Fibroblast of lung (primary cell): ENCODE measurements at regions not wholly inside any gene's neighbourhood (a gene's known extent, or its start where the extent isn't known, plus 50 kb on each side); places are given as distances from the start of the nearest gene placed in this dataset.

ENCODE experiments used
- DNase-seq, 2 donors: peaks; one replicate each; pipeline versions ENCODE4 v3.0.0 to v3.0.0-alpha.2; 2010; ENCODE audit warnings: low read depth in 2 of 2
- H2AFZ ChIP-seq: 2 replicates; pipeline ENCODE4 v1.5.1; 2012; ENCODE audit warnings: low read length, control low read depth, inconsistent platforms
- H3K27ac ChIP-seq: 2 replicates; pipeline ENCODE4 v1.5.1; 2011; ENCODE audit warnings: low read length, control low read depth; ENCODE audit not compliant: insufficient read depth
- H3K27me3 ChIP-seq: 2 replicates; pipeline ENCODE4 v1.5.1; 2011; ENCODE audit warnings: mild to moderate bottlenecking, low read length; ENCODE audit not compliant: control insufficient read depth, insufficient read depth
- H3K36me3 ChIP-seq: 2 replicates; pipeline ENCODE4 v1.5.1; 2011; ENCODE audit warnings: low read length; ENCODE audit not compliant: control insufficient read depth, insufficient read depth
- H3K4me1 ChIP-seq: 2 replicates; pipeline ENCODE4 v1.5.1; 2011; ENCODE audit warnings: low read length; ENCODE audit not compliant: control insufficient read depth, insufficient read depth; ENCODE audit errors: extremely low read depth
- H3K4me2 ChIP-seq: 2 replicates; pipeline ENCODE4 v1.5.1; 2011; ENCODE audit warnings: low read length, control low read depth; ENCODE audit not compliant: insufficient read depth; ENCODE audit errors: extremely low read depth
- H3K4me3 ChIP-seq, 4 experiments: fragments of 200-600 bp in 1 of 4; sonication (generic) in 1 of 4; replicated peaks in 1 of 4; 2 replicates each; pipeline ENCODE4 v1.5.1; 2011 to 2016; ENCODE audit warnings: low read length in 4 of 4, low read depth in 3 of 4, mild to moderate bottlenecking in 3 of 4, control low read depth in 2 of 4, inconsistent platforms in 1 of 4, mixed read lengths in 1 of 4; ENCODE audit not compliant: insufficient read depth in 1 of 4; ENCODE audit errors: control extremely low read depth in 1 of 4
- H3K79me2 ChIP-seq: 2 replicates; pipeline ENCODE4 v1.5.1; 2012; ENCODE audit warnings: mild to moderate bottlenecking, low read length, inconsistent platforms; ENCODE audit not compliant: control insufficient read depth, insufficient read depth
- H3K9ac ChIP-seq: 2 replicates; pipeline ENCODE4 v1.5.1; 2011; ENCODE audit warnings: mild to moderate bottlenecking, low read length, control low read depth; ENCODE audit not compliant: insufficient read depth
- H3K9me3 ChIP-seq: 2 replicates; pipeline ENCODE4 v1.5.1; 2012; ENCODE audit warnings: low read depth, low read length; ENCODE audit not compliant: control insufficient read depth, insufficient read depth
- H4K20me1 ChIP-seq: 2 replicates; pipeline ENCODE4 v1.5.1; 2011; ENCODE audit warnings: low read length; ENCODE audit not compliant: control insufficient read depth, insufficient read depth; ENCODE audit errors: extremely low read depth
- CTCF ChIP-seq, 2 donors: IDR thresholded peaks in 1 of 2; conservative IDR thresholded peaks in 1 of 2; 1 replicate in 1 of 2; 2 replicates in 1 of 2; pipeline ENCODE4 v1.5.1; 2011 to 2012; ENCODE audit warnings: low read length in 2 of 2, control low read depth in 1 of 2, inconsistent platforms in 1 of 2, low read depth in 1 of 2, mild to moderate bottlenecking in 1 of 2
- EZH2 ChIP-seq: IDR thresholded peaks from 2 replicates; pipeline ENCODE4 v1.5.1; 2012; ENCODE audit warnings: low read length, control low read depth, mild to moderate bottlenecking; ENCODE audit errors: missing control alignments

DNA sequence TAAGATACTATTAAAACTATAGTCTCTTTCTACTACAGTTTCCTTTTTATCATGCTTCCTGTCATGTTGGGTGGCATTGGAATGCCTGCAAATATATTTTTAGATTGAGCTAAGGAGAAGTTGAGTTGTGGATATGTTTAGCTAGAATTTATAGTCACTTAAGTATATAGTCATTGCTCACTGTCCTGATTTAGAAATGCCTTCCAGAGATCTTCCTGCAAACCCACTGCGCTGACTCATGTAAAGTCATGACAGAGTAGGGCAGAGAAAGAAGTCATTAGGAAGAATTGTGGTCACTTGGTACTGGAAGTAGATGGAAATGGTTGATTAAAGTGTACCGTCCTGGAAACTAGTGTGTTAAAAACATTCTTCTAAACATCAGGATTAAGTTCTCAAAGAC, 490.3 kb upstream of the PABPC4L start:
- Histone ChIP-seq H2AFZ (no peak overlapping the region), H3K9me3 (no peaks in the 10 kb centered on the region), H3K27ac (no peak overlapping the region), H3K4me3 (no peak overlapping the region), H3K4me2 (no peak overlapping the region), H4K20me1 (no peaks in the 10 kb centered on the region), H3K36me3 (no peaks in the 10 kb centered on the region), H3K27me3 (no peaks in the 10 kb centered on the region), H3K4me1 (no peaks in the 10 kb centered on the region), H3K9ac (no peak overlapping the region), H3K79me2 (no peaks in the 10 kb centered on the region)
- peak in 1 of 2 donors; percentile 60 for DNase-seq
- no peak for TF ChIP-seq EZH2
- no peak for TF ChIP-seq CTCF (conservative IDR thresholded peaks at IDR 0.05 in 1 of 2, IDR thresholded peaks at IDR 0.05 in 1 of 2; ENCODE audit: low read depth in 1 of 2, low read length in 2 of 2)

DNA sequence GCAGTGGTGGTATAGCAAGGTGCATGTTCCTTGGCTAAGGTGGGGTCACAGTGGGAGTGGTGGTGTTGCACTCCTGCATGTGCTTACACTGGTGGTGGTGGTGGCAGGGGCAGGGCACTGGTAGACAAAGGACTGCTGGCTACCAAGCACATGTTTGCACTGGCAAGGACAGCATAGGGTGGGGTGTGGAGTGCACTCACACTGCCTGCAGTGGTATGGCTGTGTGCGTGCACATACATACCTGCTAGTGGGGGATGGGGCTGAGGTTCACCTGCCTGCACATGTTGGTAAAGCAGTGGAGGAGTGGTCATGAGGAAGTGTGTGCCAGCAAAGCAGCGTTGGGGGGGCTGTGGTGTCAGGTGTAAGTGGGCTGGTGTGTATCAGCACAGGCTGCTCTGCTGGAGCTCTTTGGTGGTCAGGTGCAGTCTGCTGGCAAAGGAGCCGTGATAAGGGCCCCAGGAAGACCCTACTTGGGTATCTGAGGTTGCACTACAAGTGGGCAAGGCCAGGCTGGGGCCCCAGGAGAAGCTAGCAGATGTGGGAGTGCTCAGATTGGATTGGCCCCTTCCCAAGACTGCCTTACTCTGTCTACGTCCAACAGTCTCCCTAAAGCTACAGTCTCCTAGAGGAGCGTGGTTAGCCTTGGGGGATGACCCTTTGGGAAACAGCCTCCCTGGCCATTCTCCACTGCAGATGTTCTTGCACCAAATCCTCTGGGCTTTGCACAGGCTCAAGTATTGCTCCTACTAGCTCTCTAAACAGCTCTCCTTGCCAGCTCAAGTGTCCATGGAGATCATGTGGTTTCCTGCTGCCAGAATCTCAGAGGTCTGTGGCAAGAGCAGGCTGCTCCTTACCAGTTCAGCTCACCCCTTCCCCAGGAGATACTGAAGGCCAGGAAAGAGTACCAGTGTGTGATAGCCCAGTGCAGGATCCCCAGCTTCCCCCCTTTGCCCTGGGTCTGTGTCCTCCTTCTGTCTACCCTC, 486.3 kb upstream of the PABPC4L start:
- no peak for DNase-seq
- H3K4me1 ChIP-seq: no peaks in the 10 kb centered on the region

More for the DNA sequence above, 486.3 kb upstream of the PABPC4L start:
- Histone ChIP-seq H3K27me3 (no peaks in the 10 kb centered on the region), H3K9me3 (no peaks in the 10 kb centered on the region), H3K79me2 (no peaks in the 10 kb centered on the region), H3K27ac (no peak overlapping the region), H3K4me3 (no peak overlapping the region), H2AFZ (no peak overlapping the region), H3K36me3 (no peaks in the 10 kb centered on the region), H3K9ac (no peak overlapping the region), H4K20me1 (no peaks in the 10 kb centered on the region), H3K4me2 (no peak overlapping the region)
- TF ChIP-seq EZH2: no peak
- no peak for TF ChIP-seq CTCF (conservative IDR thresholded peaks at IDR 0.05 in 1 of 2, IDR thresholded peaks at IDR 0.05 in 1 of 2; ENCODE audit: low read depth in 1 of 2, low read length in 2 of 2)
